OCI-LY1 (cell line): ENCODE measurements at regions not wholly inside any gene's neighbourhood (a gene's known extent, or its start where the extent isn't known, plus 50 kb on each side); places are given as distances from the start of the nearest gene placed in this dataset.
"Not testable (repeated sequence)": the region's sequence is repeated elsewhere in the genome, so short reads cannot be mapped to it uniquely, and the experiment has no call there.

Source experiments
- H2AFZ ChIP-seq: fragments of 200-600 bp; sonication (generic), shearing (Covaris generic); 2 replicates; pipeline ENCODE4 v1.6.0; 2014; ENCODE audit warnings: antibody characterized with exemption, mild to moderate bottlenecking, low read length
- H3F3A ChIP-seq: fragments of 200-600 bp; sonication (generic), shearing (Covaris generic); 2 replicates; pipeline ENCODE4 v1.6.0; 2014; ENCODE audit warnings: mild to moderate bottlenecking, antibody characterized with exemption, low read length, moderate library complexity; ENCODE audit not compliant: insufficient read depth
- H3K27ac ChIP-seq: fragments of 200-600 bp; sonication (generic); 2 replicates; pipeline ENCODE4 v1.5.1; 2014; ENCODE audit warnings: low read length, mixed run types, mild to moderate bottlenecking, low read depth; ENCODE audit not compliant: poor library complexity, severe bottlenecking
- H3K27me3 ChIP-seq: fragments of 200-600 bp; sonication (generic); 2 replicates; pipeline ENCODE4 v1.6.0; 2014; ENCODE audit warnings: antibody characterized with exemption, mild to moderate bottlenecking, low read length, moderate library complexity; ENCODE audit not compliant: insufficient read depth
- H3K36me3 ChIP-seq: fragments of 200-600 bp; sonication (generic); 2 replicates; pipeline ENCODE4 v1.6.1; 2014; ENCODE audit warnings: mild to moderate bottlenecking, antibody characterized with exemption, low read length, moderate library complexity, mixed read lengths; ENCODE audit not compliant: insufficient read depth
- H3K4me1 ChIP-seq: fragments of 200-600 bp; sonication (generic); 2 replicates; pipeline ENCODE4 v1.5.1; 2014; ENCODE audit warnings: mild to moderate bottlenecking, low read length, moderate library complexity; ENCODE audit not compliant: insufficient read depth, severe bottlenecking
- H3K4me2 ChIP-seq: fragments of 200-600 bp; sonication (generic), shearing (Covaris generic); 2 replicates; pipeline ENCODE4 v1.6.1; 2014; ENCODE audit warnings: low read length
- H3K4me3 ChIP-seq: fragments of 200-600 bp; sonication (generic); 2 replicates; pipeline ENCODE4 v1.5.1; 2014; ENCODE audit warnings: low read length, low read depth, mild to moderate bottlenecking, mixed read lengths; ENCODE audit not compliant: poor library complexity, severe bottlenecking
- H3K79me2 ChIP-seq: fragments of 200-600 bp; shearing (Covaris generic); 2 replicates; pipeline ENCODE4 v1.6.1; 2016; ENCODE audit warnings: mixed run types, low read length, mixed read lengths; ENCODE audit not compliant: insufficient read depth
- H3K9ac ChIP-seq: fragments of 200-600 bp; sonication (generic), shearing (Covaris generic); 2 replicates; pipeline ENCODE4 v1.6.1; 2014; ENCODE audit warnings: mild to moderate bottlenecking, low read length, mixed read lengths
- H3K9me2 ChIP-seq: fragments of 200-600 bp; sonication (generic), shearing (Covaris generic); 2 replicates; pipeline ENCODE4 v1.6.1; 2014; ENCODE audit warnings: low read depth, mild to moderate bottlenecking, low read length, mixed read lengths
- H3K9me3 ChIP-seq: fragments of 200-600 bp; shearing (Covaris generic); 2 replicates; pipeline ENCODE4 v1.6.1; 2014; ENCODE audit warnings: low read length, mixed read lengths
- H4K20me1 ChIP-seq: fragments of 200-600 bp; sonication (generic), shearing (Covaris generic); 2 replicates; pipeline ENCODE4 v1.6.0; 2016; ENCODE audit warnings: mild to moderate bottlenecking, low read length; ENCODE audit not compliant: insufficient read depth
- CTCF ChIP-seq: fragments of 200-600 bp; sonication (generic), shearing (Covaris generic); IDR thresholded peaks from 2 replicates; pipeline ENCODE4 v1.5.1; 2017; ENCODE audit warnings: mild to moderate bottlenecking, antibody characterized with exemption, low read length, moderate library complexity, mixed read lengths
- EZH2 ChIP-seq: fragments of 200-600 bp; sonication (generic), shearing (Covaris generic); IDR thresholded peaks from 2 replicates; pipeline ENCODE4 v1.8.0; 2017; ENCODE audit warnings: borderline replicate concordance, mixed run types, mild to moderate bottlenecking, antibody characterized with exemption, low read length, moderate library complexity, mixed read lengths

GRCh38 chr1:71294178-71294577, 213.3 kb upstream of the ZRANB2 start:
- TF ChIP-seq CTCF (no peak), EZH2 (no peak)
- no peaks in the 10 kb centered on the region for H3K36me3 ChIP-seq
- no peaks in the 10 kb centered on the region for H3K79me2 ChIP-seq
- H3K27me3 ChIP-seq, result no peaks in the 10 kb centered on the region
- H3K9me3 ChIP-seq, result no peaks in the 10 kb centered on the region
- H3K9me2 ChIP-seq, result no peaks in the 10 kb centered on the region
- no peak overlapping the region for H2AFZ ChIP-seq
- H3K4me2 ChIP-seq, result no peak overlapping the region
- no peaks in the 10 kb centered on the region for H4K20me1 ChIP-seq
- H3K27ac ChIP-seq, result no peak overlapping the region
- H3F3A ChIP-seq, result no peaks in the 10 kb centered on the region
- no peak overlapping the region for H3K9ac ChIP-seq
- H3K4me1 ChIP-seq, result no peaks in the 10 kb centered on the region
- H3K4me3 ChIP-seq, result no peak overlapping the region

GRCh38 chr1:71292203-71292602, 211.4 kb upstream of the ZRANB2 start:
- no peaks in the 10 kb centered on the region for H3K27me3 ChIP-seq
- H3K9ac ChIP-seq, result no peak overlapping the region
- H3K79me2 ChIP-seq, result no peaks in the 10 kb centered on the region
- no peaks in the 10 kb centered on the region for H3F3A ChIP-seq
- H3K27ac ChIP-seq, result no peak overlapping the region
- no peaks in the 10 kb centered on the region for H3K9me2 ChIP-seq
- TF ChIP-seq EZH2 (no peak), CTCF (no peak)
- no peaks in the 10 kb centered on the region for H3K36me3 ChIP-seq
- no peak overlapping the region for H3K4me2 ChIP-seq
- no peaks in the 10 kb centered on the region for H3K9me3 ChIP-seq
- no peak overlapping the region for H3K4me3 ChIP-seq
- no peak overlapping the region for H2AFZ ChIP-seq
- H3K4me1 ChIP-seq, result no peaks in the 10 kb centered on the region
- no peaks in the 10 kb centered on the region for H4K20me1 ChIP-seq

GRCh38 chr1:71290506-71291237, 209.8 kb upstream of the ZRANB2 start:
- not testable (repeated sequence) for H3K4me3 ChIP-seq, H3K9me3 ChIP-seq, H3K4me2 ChIP-seq, H3F3A ChIP-seq, H3K36me3 ChIP-seq, H2AFZ ChIP-seq, H3K9me2 ChIP-seq, H3K4me1 ChIP-seq, H3K27me3 ChIP-seq, H4K20me1 ChIP-seq, H3K27ac ChIP-seq, H3K9ac ChIP-seq, H3K79me2 ChIP-seq

- Histone ChIP-seq H3K9me2 (no peaks in the 10 kb centered on the region), H3K27ac (no peak overlapping the region), H3K9me3 (no peaks in the 10 kb centered on the region), H4K20me1 (no peaks in the 10 kb centered on the region), H3K4me2 (no peak overlapping the region), H2AFZ (no peak overlapping the region), H3K4me3 (no peak overlapping the region), H3K36me3 (no peaks in the 10 kb centered on the region), H3K4me1 (no peaks in the 10 kb centered on the region), H3K79me2 (no peaks in the 10 kb centered on the region), H3F3A (no peaks in the 10 kb centered on the region), H3K9ac (no peak overlapping the region), H3K27me3 (no peaks in the 10 kb centered on the region)
- TF ChIP-seq EZH2 (no peak), CTCF (no peak)
Observed at GRCh38 chr1:71285529-71285928, 204.7 kb upstream of the ZRANB2 start.
